ENCODE measurements at regions not wholly inside any gene's neighbourhood (a gene's known extent, or its start where the extent isn't known, plus 50 kb on each side); places are given as distances from the start of the nearest gene placed in this dataset.

- Histone ChIP-seq H3K4me3 (ENCODE audit: low read depth in 1 of 2, low read length in 2 of 2) (no peak overlapping the region), H2AFZ (ENCODE audit: low read depth, low read length) (no peak overlapping the region), H3K27ac (ENCODE audit: low read length) (no peak overlapping the region), H3K9me3 (ENCODE audit: insufficient read depth, low read length, severe bottlenecking) (no peaks in the 10 kb centered on the region), H3K36me3 (ENCODE audit: insufficient read depth, low read length) (no peaks in the 10 kb centered on the region), H4K20me1 (ENCODE audit: insufficient read depth, low read length) (no peaks in the 10 kb centered on the region), H3K9ac (ENCODE audit: low read depth, low read length) (no peak overlapping the region), H3K4me2 (ENCODE audit: insufficient read depth, low read length) (no peak overlapping the region), H3K27me3 (ENCODE audit: insufficient read depth, low read length, poor library complexity) (no peaks in the 10 kb centered on the region), H3K79me2 (ENCODE audit: insufficient read depth, low read length) (no peaks in the 10 kb centered on the region), H3K4me1 (ENCODE audit: insufficient read depth, low read length) (no peaks in the 10 kb centered on the region)
- TF ChIP-seq CTCF (IDR thresholded peaks at IDR 0.05; ENCODE audit: borderline replicate concordance, extremely low read depth, low read length, poor library complexity, severe bottlenecking) (no peak), EZH2 (IDR thresholded peaks at IDR 0.05; ENCODE audit: borderline replicate concordance, low read depth, low read length, severe bottlenecking) (no peak)
- DNase-seq (no peak), ATAC-seq (ENCODE audit: insufficient read depth, low read depth) (no peak)
These were observed 1573.5 kb upstream of the TENM3 start for GRCh38 chr4:180669680-180670079.

DNA sequence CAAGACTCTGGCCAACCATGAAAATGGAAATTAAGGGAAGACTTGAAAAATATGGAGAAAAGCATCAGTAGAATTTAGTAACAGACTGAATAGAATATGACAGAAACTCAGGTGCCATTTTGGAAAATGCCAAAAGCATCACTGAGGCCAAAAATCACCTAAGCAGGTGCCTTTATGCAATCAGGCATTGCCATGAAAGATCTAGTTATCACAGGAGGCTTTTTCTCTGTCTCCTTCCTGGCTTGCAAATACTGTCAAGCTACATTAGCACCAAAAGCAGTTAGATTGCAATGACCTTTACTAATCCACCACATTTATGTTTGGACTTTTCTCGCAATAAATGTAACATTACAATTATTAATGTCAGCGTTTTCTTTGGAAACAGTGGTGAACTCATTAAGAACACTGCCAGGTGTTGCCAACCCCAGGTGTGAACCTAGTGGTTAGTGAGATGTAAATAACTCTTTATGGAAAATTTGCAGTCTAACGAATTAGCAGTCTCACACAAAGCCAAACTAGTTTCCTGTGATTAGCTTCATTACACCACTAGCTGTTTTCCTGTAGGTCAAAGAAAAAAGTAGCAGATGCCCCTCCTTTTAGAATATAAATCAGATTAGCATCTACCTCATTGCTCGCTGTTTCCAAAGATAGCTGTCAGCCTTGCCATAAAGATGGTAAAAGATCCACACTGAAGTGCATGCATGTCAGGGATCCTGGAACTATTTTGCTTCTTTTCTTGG, 1568.4 kb upstream of the TENM3 start:
- TF ChIP-seq CTCF (IDR thresholded peaks at IDR 0.05; ENCODE audit: borderline replicate concordance, extremely low read depth, low read length, poor library complexity, severe bottlenecking) (no peak), EZH2 (IDR thresholded peaks at IDR 0.05; ENCODE audit: borderline replicate concordance, low read depth, low read length, severe bottlenecking) (no peak)
- no peak for ATAC-seq (ENCODE audit: insufficient read depth, low read depth)
- H3K27me3 ChIP-seq (ENCODE audit: insufficient read depth, low read length, poor library complexity) = no peaks in the 10 kb centered on the region
- H3K79me2 ChIP-seq (ENCODE audit: insufficient read depth, low read length) = no peaks in the 10 kb centered on the region
- no peaks in the 10 kb centered on the region for H4K20me1 ChIP-seq (ENCODE audit: insufficient read depth, low read length)
- no peak for DNase-seq
- no peaks in the 10 kb centered on the region for H3K9me3 ChIP-seq (ENCODE audit: insufficient read depth, low read length, severe bottlenecking)
- H3K9ac ChIP-seq (ENCODE audit: low read depth, low read length) = no peak overlapping the region
- H3K4me1 ChIP-seq (ENCODE audit: insufficient read depth, low read length) = no peaks in the 10 kb centered on the region
- no peaks in the 10 kb centered on the region for H3K36me3 ChIP-seq (ENCODE audit: insufficient read depth, low read length)
- no peak overlapping the region for H3K4me2 ChIP-seq (ENCODE audit: insufficient read depth, low read length)
- H3K4me3 ChIP-seq (ENCODE audit: low read depth in 1 of 2, low read length in 2 of 2) = no peak overlapping the region
- H2AFZ ChIP-seq (ENCODE audit: low read depth, low read length) = no peak overlapping the region
- H3K27ac ChIP-seq (ENCODE audit: low read length) = no peak overlapping the region

GRCh38 chr4:180675359-180675650, 1567.9 kb upstream of the TENM3 start:
- Histone ChIP-seq H2AFZ (ENCODE audit: low read depth, low read length) (no peak overlapping the region), H3K27ac (ENCODE audit: low read length) (no peak overlapping the region), H3K4me2 (ENCODE audit: insufficient read depth, low read length) (no peak overlapping the region), H3K36me3 (ENCODE audit: insufficient read depth, low read length) (no peaks in the 10 kb centered on the region), H3K27me3 (ENCODE audit: insufficient read depth, low read length, poor library complexity) (no peaks in the 10 kb centered on the region), H3K79me2 (ENCODE audit: insufficient read depth, low read length) (no peaks in the 10 kb centered on the region), H3K9me3 (ENCODE audit: insufficient read depth, low read length, severe bottlenecking) (no peaks in the 10 kb centered on the region), H3K4me3 (ENCODE audit: low read depth in 1 of 2, low read length in 2 of 2) (no peak overlapping the region), H3K9ac (ENCODE audit: low read depth, low read length) (no peak overlapping the region), H4K20me1 (ENCODE audit: insufficient read depth, low read length) (no peaks in the 10 kb centered on the region), H3K4me1 (ENCODE audit: insufficient read depth, low read length) (no peaks in the 10 kb centered on the region)
- ATAC-seq (ENCODE audit: insufficient read depth, low read depth) (no peak), DNase-seq (no peak)
- TF ChIP-seq CTCF (IDR thresholded peaks at IDR 0.05; ENCODE audit: borderline replicate concordance, extremely low read depth, low read length, poor library complexity, severe bottlenecking) (no peak), EZH2 (IDR thresholded peaks at IDR 0.05; ENCODE audit: borderline replicate concordance, low read depth, low read length, severe bottlenecking) (no peak)
